ENCODE measurements at regions not wholly inside any gene's neighbourhood (a gene's known extent, or its start where the extent isn't known, plus 50 kb on each side); places are given as distances from the start of the nearest gene placed in this dataset.
"Not testable (repeated sequence)": the region's sequence is repeated elsewhere in the genome, so short reads cannot be mapped to it uniquely, and the experiment has no call there.

GRCh38 chr6:27052082-27052730, 195.3 kb upstream of the PRSS16 start:
- TF ChIP-seq, protein P1, sequence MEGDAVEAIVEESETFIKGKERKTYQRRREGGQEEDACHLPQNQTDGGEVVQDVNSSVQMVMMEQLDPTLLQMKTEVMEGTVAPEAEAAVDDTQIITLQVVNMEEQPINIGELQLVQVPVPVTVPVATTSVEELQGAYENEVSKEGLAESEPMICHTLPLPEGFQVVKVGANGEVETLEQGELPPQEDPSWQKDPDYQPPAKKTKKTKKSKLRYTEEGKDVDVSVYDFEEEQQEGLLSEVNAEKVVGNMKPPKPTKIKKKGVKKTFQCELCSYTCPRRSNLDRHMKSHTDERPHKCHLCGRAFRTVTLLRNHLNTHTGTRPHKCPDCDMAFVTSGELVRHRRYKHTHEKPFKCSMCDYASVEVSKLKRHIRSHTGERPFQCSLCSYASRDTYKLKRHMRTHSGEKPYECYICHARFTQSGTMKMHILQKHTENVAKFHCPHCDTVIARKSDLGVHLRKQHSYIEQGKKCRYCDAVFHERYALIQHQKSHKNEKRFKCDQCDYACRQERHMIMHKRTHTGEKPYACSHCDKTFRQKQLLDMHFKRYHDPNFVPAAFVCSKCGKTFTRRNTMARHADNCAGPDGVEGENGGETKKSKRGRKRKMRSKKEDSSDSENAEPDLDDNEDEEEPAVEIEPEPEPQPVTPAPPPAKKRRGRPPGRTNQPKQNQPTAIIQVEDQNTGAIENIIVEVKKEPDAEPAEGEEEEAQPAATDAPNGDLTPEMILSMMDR (IDR thresholded peaks at IDR 0.05; ENCODE audit: low read length) = not testable (repeated sequence)
- TF ChIP-seq EZH2 (IDR thresholded peaks at IDR 0.05; ENCODE audit: borderline replicate concordance, low read length) = not testable (repeated sequence)

Data from OCI-LY1 (cell line).